GM12864 (cell line): ENCODE measurements at regions not wholly inside any gene's neighbourhood (a gene's known extent, or its start where the extent isn't known, plus 50 kb on each side); places are given as distances from the start of the nearest gene placed in this dataset.

Source experiments
- DNase-seq: peaks from one replicate; pipeline ENCODE4 v3.0.0-alpha.2; 2011; ENCODE audit warnings: low read depth
- H3K4me3 ChIP-seq: 2 replicates; pipeline ENCODE4 v1.5.1; 2011; ENCODE audit warnings: mild to moderate bottlenecking, low read depth, low read length, control low read depth
- TF ChIP-seq, protein P1 (sequence below): IDR thresholded peaks from 2 replicates; pipeline ENCODE4 v1.5.1; 2011; ENCODE audit warnings: low read depth, mild to moderate bottlenecking, moderate library complexity, low read length, control low read depth, inconsistent platforms; ENCODE audit errors: missing control alignments

DNA sequence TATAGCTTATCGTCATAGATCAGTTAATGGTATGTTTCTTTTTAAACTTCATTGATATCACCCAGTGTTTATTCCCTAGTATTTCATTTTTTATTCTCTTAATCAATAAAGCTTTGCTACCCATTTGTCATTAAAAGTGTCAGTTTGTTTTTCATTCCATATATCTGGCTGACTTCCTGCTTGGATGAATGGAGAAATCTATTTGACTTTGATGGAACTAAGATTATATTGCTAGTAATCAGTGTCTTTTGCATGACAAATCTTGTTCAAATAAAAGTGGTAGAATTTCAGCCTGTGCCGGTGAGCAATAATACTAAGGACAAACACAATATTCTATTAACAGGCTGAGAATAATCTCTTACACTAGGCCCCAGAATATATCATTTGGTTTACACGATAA lies 203.3 kb downstream of the SEC23IP start:
- DNase-seq = no peak
- TF ChIP-seq, protein P1, sequence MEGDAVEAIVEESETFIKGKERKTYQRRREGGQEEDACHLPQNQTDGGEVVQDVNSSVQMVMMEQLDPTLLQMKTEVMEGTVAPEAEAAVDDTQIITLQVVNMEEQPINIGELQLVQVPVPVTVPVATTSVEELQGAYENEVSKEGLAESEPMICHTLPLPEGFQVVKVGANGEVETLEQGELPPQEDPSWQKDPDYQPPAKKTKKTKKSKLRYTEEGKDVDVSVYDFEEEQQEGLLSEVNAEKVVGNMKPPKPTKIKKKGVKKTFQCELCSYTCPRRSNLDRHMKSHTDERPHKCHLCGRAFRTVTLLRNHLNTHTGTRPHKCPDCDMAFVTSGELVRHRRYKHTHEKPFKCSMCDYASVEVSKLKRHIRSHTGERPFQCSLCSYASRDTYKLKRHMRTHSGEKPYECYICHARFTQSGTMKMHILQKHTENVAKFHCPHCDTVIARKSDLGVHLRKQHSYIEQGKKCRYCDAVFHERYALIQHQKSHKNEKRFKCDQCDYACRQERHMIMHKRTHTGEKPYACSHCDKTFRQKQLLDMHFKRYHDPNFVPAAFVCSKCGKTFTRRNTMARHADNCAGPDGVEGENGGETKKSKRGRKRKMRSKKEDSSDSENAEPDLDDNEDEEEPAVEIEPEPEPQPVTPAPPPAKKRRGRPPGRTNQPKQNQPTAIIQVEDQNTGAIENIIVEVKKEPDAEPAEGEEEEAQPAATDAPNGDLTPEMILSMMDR = no peak
- no peak overlapping the region for H3K4me3 ChIP-seq

DNA sequence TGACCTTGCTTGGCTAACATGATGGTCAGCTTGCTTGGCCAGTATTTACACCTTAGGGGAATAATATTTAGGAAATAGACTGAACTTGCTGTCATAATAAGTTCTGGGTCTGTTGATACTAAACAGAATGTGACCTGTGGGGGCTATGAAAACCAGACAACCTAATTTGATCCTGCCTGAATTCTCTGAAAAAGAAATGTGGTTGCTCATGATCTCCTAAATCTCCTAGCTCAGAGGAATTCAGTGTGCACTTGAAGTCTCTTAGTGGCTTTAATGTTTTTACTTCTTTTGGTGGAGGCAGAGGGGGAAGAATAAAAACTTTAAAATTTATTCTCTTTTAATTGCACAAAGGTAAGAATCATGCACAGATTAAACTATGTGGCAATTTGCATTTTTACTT lies 205.2 kb downstream of the SEC23IP start:
- H3K4me3 ChIP-seq = no peak overlapping the region
- no peak for DNase-seq
- TF ChIP-seq, protein P1 = no peak

DNA sequence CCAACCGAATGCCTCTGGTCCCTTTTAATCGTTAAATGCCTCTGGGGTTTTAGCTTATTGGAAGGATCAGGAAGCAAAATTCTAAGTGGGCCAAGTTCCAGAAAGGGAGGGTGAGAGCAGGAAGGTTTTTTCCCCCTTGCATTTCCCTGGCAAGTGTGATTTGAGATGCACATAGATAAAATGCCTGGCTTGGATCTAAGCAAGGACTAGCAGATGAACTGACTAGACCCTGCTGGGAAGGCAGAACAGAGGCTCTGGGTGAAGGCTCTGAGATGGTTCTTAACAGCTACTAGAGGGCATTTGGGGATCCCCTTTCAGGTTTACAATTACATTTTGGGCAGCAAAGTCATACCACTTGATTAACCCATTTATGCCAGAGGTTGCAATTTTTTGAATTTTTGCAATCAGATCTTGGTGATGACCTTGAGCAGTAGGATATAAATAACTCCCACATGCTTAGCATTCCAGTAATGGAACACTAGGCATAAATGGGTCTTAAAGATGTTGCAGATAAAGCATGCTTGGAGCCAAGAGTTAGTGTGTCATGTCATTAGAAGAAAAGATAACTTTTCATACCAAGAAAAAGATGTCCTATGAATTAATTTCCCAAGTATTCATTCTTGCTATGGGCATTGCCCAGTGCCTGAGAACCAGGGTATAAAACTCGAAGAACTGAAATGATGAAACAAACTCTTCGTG lies 205.9 kb downstream of the SEC23IP start:
- no peak for DNase-seq
- H3K4me3 ChIP-seq = no peak overlapping the region
- TF ChIP-seq, protein P1 = no peak

DNA sequence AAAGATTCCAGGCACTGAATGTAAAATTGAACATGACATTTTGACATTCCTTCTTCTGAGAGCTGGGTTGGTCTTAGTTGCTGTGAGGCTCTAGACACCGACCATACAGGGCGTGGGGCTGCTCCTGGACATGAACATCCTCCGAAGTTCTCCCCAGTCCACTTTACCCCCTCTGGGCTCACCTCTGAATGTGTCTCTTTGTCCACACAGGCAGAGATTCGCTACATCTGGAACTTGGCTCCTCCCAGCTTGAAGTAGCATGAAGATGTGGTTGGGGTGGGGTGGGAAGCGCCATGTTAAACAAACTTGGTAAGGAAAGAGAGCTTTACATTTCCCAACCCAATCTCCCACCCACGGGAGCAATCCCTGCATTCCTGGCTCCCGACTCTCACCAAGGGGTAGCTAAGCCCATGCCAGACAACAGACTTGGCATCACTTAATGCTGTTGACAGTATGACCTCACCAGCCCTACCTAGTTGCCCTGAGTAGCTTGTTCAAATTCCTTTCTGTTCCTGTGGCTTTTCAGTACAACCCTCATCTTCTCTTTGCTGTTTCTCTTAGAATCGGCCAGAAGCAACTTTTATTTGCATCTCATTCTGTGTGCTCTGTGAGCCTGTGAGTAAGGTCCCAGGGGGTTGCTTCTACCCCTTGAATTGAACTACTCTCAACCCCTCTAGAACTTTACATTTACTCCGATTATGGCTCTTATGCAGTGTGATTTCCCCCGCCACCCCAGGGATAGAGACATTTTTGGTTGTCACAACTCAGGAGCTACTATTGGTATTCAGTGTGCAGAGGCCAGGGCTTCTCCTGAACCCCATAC lies 211.4 kb downstream of the SEC23IP start:
- TF ChIP-seq, protein P1 = no peak
- H3K4me3 ChIP-seq = no peak overlapping the region
- no peak for DNase-seq

DNA sequence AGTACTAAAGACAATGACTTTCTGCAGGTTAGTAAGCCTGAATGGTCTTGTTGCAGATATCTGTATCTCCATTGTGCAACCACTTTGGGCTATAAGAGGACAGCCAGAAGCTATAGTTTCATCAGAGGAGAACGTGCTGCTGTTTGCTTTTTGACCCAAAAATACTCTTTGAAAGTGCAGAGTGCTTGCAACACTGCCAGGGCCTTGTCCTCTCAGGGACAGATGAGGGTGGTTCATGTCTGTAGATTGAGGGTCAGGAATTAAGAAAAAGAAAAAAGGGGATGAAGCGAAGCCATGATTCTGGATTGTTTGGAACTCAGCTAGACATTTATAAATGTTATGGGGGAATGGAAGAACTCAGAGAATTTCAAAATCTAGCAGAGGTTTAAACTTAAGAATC lies 212.5 kb downstream of the SEC23IP start:
- TF ChIP-seq, protein P1 = no peak
- no peak for DNase-seq
- no peak overlapping the region for H3K4me3 ChIP-seq

DNA sequence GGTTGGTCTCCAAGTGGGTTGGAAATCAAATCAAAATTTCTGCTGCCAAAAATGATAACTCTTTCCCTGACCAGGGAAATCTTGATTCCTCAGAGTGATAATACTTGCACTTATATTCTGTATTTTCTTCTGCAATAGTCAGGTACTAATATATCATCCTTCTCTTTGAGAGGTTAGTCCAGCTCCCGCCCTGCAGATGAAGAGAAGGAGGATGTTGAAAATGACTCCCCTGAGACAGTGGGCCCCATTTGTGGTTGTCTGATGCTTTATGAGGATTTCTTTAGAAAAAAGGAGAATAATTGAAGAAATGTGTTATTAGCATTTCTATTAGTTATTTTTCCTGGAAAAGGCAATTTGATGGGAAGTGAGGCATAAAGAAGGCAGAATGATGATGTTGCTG lies 213.0 kb downstream of the SEC23IP start:
- no peak for DNase-seq
- TF ChIP-seq, protein P1 = no peak
- no peak overlapping the region for H3K4me3 ChIP-seq
